ENCODE measurements at regions not wholly inside any gene's neighbourhood (a gene's known extent, or its start where the extent isn't known, plus 50 kb on each side); places are given as distances from the start of the nearest gene placed in this dataset.

- no peaks in the 10 kb centered on the region for H3K27me3 ChIP-seq (ENCODE audit: control insufficient read depth, insufficient read depth, low read length)
- no peak for FAIRE-seq
- TF ChIP-seq CTCF (IDR thresholded peaks at IDR 0.05; ENCODE audit: insufficient read depth, low read length, severe bottlenecking), result no peak
- DNase-seq (ENCODE audit: low read depth), result no peak
- no peaks in the 10 kb centered on the region for H3K36me3 ChIP-seq (ENCODE audit: control insufficient read depth, insufficient read depth, low read length)
- H3K4me3 ChIP-seq (ENCODE audit: low read depth, low read length), result no peak overlapping the region
These were observed 87.6 kb upstream of the PLCXD3 start for GRCh38 chr5:41598011-41598410.

GRCh38 chr5:41587668-41588067 is 77.3 kb upstream of the PLCXD3 start:
- no peak overlapping the region for H3K4me3 ChIP-seq (ENCODE audit: low read depth, low read length)
- FAIRE-seq (no peak), DNase-seq (ENCODE audit: low read depth) (no peak)
- no peak for TF ChIP-seq CTCF (IDR thresholded peaks at IDR 0.05; ENCODE audit: insufficient read depth, low read length, severe bottlenecking)
- no peaks in the 10 kb centered on the region for H3K27me3 ChIP-seq (ENCODE audit: control insufficient read depth, insufficient read depth, low read length)
- H3K36me3 ChIP-seq (ENCODE audit: control insufficient read depth, insufficient read depth, low read length), result no peaks in the 10 kb centered on the region

- Histone ChIP-seq H3K27me3 (ENCODE audit: control insufficient read depth, insufficient read depth, low read length) (no peaks in the 10 kb centered on the region), H3K4me3 (ENCODE audit: low read depth, low read length) (no peak overlapping the region), H3K36me3 (ENCODE audit: control insufficient read depth, insufficient read depth, low read length) (no peaks in the 10 kb centered on the region)
- FAIRE-seq (no peak), DNase-seq (ENCODE audit: low read depth) (no peak)
- no peak for TF ChIP-seq CTCF (IDR thresholded peaks at IDR 0.05; ENCODE audit: insufficient read depth, low read length, severe bottlenecking)
These were observed 64.8 kb upstream of the PLCXD3 start for GRCh38 chr5:41575110-41575779.

- no peaks in the 10 kb centered on the region for H3K36me3 ChIP-seq (ENCODE audit: control insufficient read depth, insufficient read depth, low read length)
- TF ChIP-seq CTCF (IDR thresholded peaks at IDR 0.05; ENCODE audit: insufficient read depth, low read length, severe bottlenecking), result no peak
- no peak overlapping the region for H3K4me3 ChIP-seq (ENCODE audit: low read depth, low read length)
- FAIRE-seq, result no peak
- H3K27me3 ChIP-seq (ENCODE audit: control insufficient read depth, insufficient read depth, low read length), result no peaks in the 10 kb centered on the region
- DNase-seq (ENCODE audit: low read depth), result no peak
These were observed 64.0 kb upstream of the PLCXD3 start for GRCh38 chr5:41574391-41574790.
